ENCODE measurements at regions not wholly inside any gene's neighbourhood (a gene's known extent, or its start where the extent isn't known, plus 50 kb on each side); places are given as distances from the start of the nearest gene placed in this dataset.

- no peak for ATAC-seq
- H3K27me3 Mint-ChIP-seq, result peaks cover 5 to 18% (median 9%) of the 10 kb centered on the region in 5 donors
- no peaks in the 10 kb centered on the region for H3K36me3 Mint-ChIP-seq
- no peak for DNase-seq
- no peak overlapping the region for H3K4me3 Mint-ChIP-seq
- H3K27ac Mint-ChIP-seq, result no peak overlapping the region
- POLR2A ChIA-PET, result no interaction called here
- peaks cover 0 to 6% (median 0%) of the 10 kb centered on the region in 9 donors for H3K9me3 Mint-ChIP-seq
- no peaks in the 10 kb centered on the region for H3K4me1 Mint-ChIP-seq
These were observed 50.0 kb upstream of the IRX6 start for GRCh38 chr16:55273959-55274358.

All from naive thymus-derived CD8-positive, alpha-beta T cell (primary cell).